PC-3 (cell line): ENCODE measurements at regions not wholly inside any gene's neighbourhood (a gene's known extent, or its start where the extent isn't known, plus 50 kb on each side); places are given as distances from the start of the nearest gene placed in this dataset.

Experiments used
- EZH2phosphoT487 ChIP-seq: fragments of 300-600 bp; sonication (generic); IDR thresholded peaks from 2 replicates; pipeline ENCODE4 v1.6.1; 2018; ENCODE audit warnings: mild to moderate bottlenecking, antibody characterized with exemption, low read length, borderline replicate concordance
- TF ChIP-seq, protein P1 (sequence below): fragments of 300-600 bp; sonication (generic); conservative IDR thresholded peaks from 2 replicates; pipeline ENCODE4 v1.5.1; 2017; ENCODE audit warnings: antibody characterized with exemption, low read depth, mild to moderate bottlenecking, low read length

DNA sequence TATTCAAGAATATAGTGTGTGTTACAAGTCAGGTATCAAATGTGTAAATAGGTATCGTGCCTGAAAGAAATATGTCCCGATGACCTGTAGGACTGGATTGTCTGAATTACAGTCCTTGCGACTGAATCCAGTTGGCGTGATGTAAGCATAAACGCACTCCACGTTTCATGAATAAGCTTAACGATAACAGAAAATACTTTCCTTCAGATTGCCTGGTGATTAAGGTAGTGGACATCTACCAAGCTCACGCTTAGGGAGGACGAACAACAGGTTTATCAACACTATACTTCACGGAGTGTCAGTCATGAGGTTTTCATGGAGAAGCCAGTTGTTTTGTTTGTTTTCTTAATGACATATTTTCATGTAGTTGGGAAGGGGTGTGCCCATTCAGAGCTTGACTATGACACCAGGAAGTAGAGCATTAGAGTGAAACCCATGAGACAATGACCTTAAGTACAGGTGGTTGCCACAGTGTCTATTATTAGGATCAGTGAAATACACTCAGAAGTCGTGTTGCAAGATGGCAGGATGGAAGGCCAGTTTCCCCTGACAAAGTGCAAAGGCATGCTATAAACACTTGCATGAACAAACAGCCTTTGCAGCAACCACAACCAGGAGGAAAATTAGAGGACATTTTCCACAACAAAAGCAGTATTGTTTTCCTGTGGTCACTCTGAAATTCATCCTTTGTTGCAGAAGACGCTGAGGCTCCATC, 305.8 kb upstream of the PRDM1 start:
- TF ChIP-seq, protein P1, sequence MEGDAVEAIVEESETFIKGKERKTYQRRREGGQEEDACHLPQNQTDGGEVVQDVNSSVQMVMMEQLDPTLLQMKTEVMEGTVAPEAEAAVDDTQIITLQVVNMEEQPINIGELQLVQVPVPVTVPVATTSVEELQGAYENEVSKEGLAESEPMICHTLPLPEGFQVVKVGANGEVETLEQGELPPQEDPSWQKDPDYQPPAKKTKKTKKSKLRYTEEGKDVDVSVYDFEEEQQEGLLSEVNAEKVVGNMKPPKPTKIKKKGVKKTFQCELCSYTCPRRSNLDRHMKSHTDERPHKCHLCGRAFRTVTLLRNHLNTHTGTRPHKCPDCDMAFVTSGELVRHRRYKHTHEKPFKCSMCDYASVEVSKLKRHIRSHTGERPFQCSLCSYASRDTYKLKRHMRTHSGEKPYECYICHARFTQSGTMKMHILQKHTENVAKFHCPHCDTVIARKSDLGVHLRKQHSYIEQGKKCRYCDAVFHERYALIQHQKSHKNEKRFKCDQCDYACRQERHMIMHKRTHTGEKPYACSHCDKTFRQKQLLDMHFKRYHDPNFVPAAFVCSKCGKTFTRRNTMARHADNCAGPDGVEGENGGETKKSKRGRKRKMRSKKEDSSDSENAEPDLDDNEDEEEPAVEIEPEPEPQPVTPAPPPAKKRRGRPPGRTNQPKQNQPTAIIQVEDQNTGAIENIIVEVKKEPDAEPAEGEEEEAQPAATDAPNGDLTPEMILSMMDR = no peak
- no peak for TF ChIP-seq EZH2phosphoT487
